K562 (cell line): ENCODE measurements at regions not wholly inside any gene's neighbourhood (a gene's known extent, or its start where the extent isn't known, plus 50 kb on each side); places are given as distances from the start of the nearest gene placed in this dataset.

Experiments used
- ELF1 ChIP-seq: fragments of 200-800 bp; sonication (Bioruptor generic); IDR thresholded peaks from 2 replicates; pipeline ENCODE4 v1.6.1; 2016; ENCODE audit warnings: missing genetic modification characterization, missing compliant biosample characterization
- RCOR1 ChIP-seq, 2 experiments: IDR thresholded peaks; 2 replicates each; pipeline ENCODE4 v1.6.1; 2012; ENCODE audit warnings: low read depth in 2 of 2, low read length in 2 of 2, borderline replicate concordance in 1 of 2, improper control_type of control experiment in 1 of 2

GRCh38 chr9:26669701-26670670 lies 222.6 kb downstream of the CAAP1 start:
- TF ChIP-seq RCOR1 (IDR thresholded peaks at IDR 0.05; ENCODE audit: borderline replicate concordance in 1 of 2, low read depth in 2 of 2, low read length in 2 of 2) (no peak), ELF1 (tag) (no peak)
